ENCODE measurements at regions not wholly inside any gene's neighbourhood (a gene's known extent, or its start where the extent isn't known, plus 50 kb on each side); places are given as distances from the start of the nearest gene placed in this dataset.

DNA sequence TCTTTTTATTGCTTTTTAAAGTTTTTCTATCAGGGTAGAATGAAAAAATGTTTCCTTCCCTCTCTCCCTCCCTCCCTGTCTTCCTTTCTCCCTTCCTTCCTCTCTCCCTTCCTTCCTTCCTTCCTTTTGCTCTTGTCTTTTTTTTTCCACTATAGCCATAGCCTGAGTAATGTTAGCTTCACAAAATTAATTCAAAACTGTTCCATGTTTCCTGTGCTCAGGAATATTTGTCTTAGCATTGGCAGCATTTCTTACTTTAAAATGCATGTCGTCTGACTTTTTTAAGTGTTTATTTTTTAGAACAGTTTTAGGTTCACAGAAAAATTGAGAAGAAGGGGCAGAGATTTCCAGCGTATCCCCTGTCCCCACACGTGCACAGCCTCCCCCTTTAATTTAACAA lies 730.8 kb upstream of the CITED2 start:
- DNase-seq (ENCODE audit: low read depth in 1 of 2, low spot score in 1 of 2) = no peak

DNA sequence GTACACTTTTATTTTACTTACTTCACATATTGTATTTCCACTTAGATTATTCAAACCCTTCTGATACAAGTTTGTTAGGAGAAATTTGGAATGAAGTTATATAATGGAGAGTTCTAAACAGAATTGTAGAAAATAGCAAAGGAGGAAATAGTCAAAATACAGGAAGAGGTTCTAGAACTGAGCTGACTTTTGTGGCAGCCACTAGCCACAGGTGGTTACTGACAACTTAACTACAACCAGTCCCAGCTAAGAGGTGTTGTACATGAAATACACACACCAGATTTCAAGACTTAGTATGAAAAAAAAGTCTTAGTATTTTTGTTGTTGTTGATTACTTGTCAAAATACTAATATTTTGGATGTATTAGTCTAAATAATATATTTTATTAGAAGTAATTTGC lies 727.4 kb upstream of the CITED2 start:
- DNase-seq (ENCODE audit: low read depth in 1 of 2, low spot score in 1 of 2) = no peak

DNA sequence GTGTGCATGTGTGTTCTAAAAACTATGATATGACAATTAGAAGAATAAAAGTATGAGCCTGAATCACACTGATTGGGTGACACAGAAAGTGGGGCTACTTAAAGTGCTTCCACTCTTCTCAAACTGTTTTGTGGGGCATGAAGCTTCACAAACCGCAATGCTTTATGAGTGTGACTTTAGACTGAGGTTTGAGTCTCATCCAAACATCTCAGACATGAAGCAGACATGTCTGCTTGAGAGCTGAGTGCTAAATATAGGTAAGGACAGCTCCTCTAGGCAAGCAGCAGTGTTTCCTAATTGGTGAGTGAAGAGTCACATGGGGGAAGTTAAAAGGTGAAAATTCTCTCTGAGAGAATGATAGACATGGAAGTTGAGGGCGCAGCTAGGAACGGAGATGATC lies 726.9 kb upstream of the CITED2 start:
- no peak for DNase-seq (ENCODE audit: low read depth in 1 of 2, low spot score in 1 of 2)

DNA sequence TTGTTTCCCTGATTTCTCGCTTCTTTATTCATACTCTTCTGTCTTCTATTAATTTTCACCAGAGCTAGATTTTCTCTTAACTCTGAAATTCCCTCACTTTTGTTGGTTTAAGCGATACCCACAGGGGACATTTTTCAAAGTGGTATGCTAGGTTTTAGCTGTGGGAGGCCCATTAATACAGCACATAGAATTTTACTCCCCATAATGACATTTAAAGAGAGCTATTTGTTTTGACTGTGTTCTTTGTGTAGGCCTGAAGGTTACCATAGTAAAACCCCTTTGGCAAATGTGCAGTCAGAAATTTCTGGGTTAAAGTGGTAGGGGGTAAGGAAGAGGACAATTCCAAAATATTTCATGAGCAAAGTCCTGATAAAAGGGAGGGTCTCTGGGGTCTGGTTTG lies 721.1 kb upstream of the CITED2 start:
- DNase-seq (ENCODE audit: low read depth in 1 of 2, low spot score in 1 of 2) = no peak

DNA sequence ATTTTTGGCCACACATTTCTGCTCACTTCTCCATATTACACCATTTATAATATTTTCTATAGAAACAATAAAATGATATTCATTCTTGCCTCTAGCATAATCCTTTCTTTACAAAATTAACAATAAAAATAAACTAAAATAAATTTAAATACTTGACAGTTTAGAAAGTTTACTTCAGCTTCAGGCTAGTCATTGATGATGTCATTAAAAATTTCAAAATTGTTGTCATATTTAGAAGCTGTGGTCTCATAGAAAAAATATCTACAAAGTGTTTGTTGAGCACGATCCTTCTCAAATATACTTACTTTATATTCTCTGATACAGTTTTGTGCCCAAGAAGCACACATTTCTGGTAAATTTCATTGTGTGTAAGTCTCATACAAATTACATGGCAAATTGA lies 717.4 kb upstream of the CITED2 start:
- DNase-seq (ENCODE audit: low read depth in 1 of 2, low spot score in 1 of 2) = no peak

DNA sequence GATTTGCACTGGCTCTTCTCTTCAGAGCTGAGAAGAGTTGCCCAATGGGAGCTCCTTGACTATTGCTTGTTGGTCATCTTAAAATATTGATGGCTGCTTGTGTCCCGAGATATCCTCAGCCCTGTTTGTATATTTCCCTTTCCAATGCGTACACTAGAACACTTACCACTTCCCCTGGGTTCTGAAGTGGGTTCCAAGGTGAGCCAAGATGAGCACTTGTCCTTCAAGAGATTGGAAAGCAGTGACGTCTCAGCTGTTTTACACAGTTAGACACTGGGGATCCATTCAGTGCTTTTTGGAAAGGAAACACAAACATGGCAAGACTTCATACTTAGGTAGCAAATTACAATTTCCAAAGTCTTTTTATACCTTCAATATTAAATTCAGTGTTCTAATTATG lies 716.4 kb upstream of the CITED2 start:
- DNase-seq (ENCODE audit: low read depth in 1 of 2, low spot score in 1 of 2) = no peak

DNA sequence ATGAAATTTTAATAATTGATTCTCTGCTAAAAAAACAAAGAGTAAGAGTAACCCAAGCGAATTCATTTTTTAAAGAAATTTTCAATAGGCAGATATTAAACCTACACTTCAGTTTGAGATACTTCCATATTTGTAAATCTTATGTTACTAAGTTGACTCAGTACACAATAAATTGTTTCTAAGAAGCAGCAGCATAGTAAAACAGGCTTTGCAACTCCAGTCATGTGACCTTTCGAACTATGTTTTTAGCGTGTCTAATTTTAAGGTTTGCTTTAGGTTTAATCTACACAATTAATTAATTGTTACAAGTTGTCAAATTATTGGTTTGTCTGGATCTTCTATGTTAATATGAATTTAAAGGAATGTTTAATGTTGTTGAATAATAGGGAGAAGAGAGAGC lies 708.9 kb upstream of the CITED2 start:
- DNase-seq (ENCODE audit: low read depth in 1 of 2, low spot score in 1 of 2) = no peak

DNA sequence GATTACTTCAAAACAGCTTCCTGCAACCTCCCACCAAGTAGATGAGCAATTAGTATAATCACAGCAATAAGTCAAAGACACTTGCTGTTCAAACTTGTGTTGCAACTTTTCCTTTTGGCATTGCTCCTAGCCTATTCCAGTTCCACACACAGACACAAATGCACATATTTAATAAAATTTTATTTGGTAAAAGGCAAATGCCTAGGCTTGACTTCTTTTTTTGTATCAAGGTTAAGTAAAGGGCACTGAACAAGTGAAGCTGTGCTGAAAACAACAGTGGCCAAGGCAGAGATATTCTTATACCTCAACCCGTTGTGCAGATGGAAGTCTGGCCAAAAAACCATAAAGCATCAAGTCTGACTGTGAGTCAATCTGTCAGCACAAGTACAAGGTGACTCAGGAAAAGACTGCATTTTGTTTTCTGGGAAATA lies 708.4 kb upstream of the CITED2 start:
- no peak for DNase-seq (ENCODE audit: low read depth in 1 of 2, low spot score in 1 of 2)

DNA sequence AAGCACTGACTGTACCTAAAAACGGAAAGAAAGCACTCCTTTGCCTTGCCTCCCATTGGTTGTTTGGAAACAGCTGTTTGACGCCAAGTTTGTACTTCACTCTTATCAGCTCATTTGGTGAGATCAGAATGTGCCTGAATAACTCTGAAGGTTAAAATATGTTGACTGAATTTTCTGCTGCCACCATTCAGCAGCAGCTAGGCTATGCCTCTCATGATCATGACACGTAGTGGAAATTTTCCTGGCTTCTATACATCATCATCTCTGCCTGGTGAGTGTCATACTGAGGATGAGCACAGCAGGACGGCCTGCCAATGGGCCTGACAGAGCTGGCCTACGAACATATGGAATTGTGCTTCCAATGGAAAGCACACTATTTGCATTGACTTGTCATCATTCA lies 704.9 kb upstream of the CITED2 start:
- no peak for DNase-seq (ENCODE audit: low read depth in 1 of 2, low spot score in 1 of 2)

DNA sequence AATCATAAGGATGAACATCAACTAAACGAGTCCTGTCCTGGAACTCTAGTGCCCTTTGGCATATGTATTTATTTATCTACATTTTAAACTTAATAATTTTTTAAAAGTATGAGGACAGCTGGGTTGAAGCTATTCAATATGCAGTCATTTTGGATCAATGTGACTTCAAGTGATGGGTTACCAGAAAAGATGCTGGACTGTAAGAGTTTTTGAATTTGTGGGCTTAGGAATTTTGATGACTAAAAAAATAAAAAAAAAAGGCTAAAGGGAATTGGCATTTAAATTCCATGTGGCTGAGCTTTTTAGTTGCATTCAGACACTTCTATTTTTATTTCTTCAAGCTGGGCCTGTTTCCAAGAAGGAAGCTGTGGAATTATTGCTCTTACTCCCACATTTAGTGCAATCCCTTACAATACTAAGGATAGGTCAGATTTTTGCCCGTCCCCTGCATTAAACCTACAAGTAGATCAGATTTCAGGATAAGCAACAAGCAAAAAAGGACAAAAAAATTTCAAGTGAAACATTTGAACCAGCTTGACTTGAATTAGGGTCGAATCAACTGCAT lies 704.2 kb upstream of the CITED2 start:
- DNase-seq (ENCODE audit: low read depth in 1 of 2, low spot score in 1 of 2) = no peak

DNA sequence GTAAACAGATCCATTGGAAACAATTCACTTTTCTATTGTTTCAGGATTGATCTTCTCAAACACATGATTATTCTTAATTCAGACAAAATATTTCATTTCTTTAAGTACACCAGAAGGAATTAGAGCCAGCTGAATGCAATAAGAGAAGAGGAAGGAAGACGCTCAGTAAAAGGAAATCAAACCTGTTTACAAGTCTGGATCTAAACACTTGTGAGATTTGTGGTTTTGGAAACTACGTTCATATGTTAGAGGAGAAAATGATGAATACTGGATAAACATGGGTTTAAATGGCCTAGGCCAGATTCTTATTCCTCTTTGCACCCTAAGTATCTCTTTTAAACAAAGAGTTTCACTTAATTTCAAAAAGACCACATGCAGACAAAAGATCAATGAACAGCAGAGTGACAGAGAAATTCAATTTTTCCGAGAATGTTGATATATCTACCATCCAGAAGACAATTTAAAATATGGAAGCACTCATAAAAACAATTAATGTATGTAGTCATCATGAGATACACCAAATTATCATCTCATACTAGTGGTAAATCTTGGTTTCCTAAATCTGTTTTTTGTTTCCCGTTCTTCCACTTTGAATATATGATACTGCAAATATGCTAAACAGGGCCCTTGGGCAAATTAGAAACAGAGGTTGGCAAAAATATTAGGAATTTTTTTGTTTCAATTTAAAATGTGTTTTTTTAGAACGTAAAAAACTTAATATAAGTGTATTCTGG lies 703.5 kb upstream of the CITED2 start:
- DNase-seq (ENCODE audit: low read depth in 1 of 2, low spot score in 1 of 2) = no peak

DNA sequence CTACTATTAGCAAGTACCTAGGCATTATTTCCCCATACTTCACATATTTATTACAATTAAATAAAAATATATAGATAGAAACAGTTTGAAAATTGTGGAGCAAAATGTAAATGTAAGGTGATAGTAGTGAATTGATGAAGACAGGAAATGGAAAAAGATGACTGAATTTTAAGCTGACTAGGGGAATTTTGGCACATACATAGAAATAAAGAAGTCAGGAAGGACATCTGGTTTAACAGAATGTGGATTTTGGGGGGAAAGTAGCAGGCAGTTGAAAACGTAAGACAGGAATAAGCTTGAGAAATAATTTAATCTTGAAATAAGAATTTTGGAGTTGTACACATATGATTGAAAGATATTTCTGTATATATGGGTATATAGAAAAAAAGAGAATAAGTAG lies 701.7 kb upstream of the CITED2 start:
- DNase-seq (ENCODE audit: low read depth in 1 of 2, low spot score in 1 of 2) = no peak

DNA sequence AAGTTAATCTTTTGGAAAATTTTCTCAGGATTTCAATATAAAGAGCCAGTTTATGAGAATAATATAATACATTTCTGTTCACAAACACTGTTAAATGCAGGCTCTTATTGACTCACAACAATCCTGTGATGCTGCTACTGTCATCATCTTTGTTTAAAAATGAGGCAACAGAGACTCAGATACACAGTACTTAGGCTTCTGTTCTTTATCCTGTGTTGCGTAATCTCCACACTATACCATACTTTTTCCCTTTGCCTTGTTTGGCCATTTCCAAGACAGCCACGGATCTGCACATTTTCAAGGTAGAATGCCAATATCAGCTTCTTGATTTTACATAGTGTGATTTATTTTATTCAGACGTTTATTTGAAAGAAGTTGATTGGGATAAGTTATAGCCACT lies 699.0 kb upstream of the CITED2 start:
- DNase-seq (ENCODE audit: low read depth in 1 of 2, low spot score in 1 of 2) = no peak

DNA sequence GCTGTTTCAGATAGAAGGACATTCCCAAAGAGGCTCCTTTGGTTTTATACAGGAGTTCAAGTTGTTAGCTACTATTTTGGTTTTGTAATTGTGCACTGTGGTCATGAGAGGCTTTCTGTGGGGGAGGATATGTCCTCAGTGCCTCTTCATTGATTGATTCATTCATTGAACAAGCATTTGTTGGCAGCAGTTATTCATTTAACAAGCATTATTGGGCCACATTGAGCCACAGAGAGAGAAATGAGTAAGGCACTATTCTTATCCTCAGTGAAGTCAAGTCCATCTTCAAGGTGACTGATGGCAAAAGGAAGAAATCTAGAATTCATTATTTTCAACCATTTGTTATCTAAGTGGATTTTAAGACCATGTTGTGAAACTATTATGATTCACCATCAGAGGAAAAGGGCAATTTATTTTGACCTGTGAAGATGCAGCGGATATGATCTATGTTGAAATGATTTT lies 697.2 kb upstream of the CITED2 start:
- DNase-seq (ENCODE audit: low read depth in 1 of 2, low spot score in 1 of 2) = no peak

DNA sequence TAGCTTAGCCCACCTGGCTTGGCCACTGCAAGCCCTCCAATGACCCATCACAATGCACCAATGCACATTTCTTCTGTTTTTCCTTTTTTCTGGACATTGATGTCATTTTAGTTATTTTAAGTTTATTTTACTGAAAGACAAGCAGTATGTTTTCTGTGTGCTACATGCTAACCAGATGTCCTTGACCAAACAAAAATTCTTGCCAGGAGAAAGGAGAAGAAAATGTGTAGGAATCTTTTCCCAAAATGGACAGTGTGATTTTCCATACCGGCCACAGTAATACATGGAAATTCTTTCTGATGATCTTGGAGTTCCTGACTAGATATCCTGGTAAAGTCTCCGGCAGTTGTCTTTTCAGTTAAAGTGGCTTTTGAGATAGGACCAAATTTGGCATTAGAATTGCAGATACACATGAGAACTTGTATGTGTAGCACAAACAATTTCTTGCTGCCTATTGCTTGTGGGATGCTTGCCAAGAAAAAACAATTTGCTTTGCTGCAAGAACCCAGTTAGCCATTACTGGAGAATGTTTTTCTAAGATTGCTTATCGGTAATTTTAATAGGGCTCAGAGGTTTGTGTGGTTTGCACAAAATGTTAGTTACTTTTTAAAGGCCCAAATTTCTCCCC lies 696.5 kb upstream of the CITED2 start:
- no peak for DNase-seq (ENCODE audit: low read depth in 1 of 2, low spot score in 1 of 2)

DNA sequence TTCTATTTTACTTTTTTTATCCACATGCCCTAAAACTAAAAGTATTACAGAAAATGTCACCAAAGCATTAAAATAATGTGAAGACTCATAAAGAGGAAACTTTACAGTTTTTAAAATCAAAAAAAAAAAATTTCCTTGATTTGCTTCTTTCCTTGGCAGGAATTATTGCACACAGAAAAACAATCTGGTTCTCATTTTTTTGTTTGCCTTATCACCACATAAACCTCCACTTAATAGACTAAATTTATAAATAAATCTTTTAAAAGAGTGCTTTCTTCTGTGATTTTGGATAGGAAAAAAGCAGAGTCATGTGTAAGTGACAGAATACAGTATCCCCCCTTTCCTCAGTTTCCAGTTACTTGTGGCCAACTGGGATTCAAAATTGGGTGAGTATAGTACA lies 695.1 kb upstream of the CITED2 start:
- DNase-seq (ENCODE audit: low read depth in 1 of 2, low spot score in 1 of 2) = no peak

DNA sequence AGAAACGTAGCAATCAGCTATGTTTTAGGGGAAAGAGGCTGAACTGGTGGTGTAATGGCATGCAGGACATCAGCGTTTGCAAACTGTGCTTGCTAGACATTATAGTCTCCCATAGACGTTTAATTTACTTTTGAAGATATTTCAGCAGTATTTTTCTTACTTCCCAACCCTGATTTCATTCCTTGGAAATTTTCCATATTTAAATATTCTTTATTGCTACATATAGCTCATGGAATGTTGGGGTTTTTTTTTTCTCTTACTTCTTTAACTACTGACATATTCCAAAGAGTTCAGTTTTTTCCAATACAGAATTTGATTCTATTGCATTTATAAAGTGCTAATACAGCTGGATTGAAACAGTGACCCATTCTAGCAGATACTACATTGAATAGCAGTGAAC lies 694.4 kb upstream of the CITED2 start:
- no peak for DNase-seq (ENCODE audit: low read depth in 1 of 2, low spot score in 1 of 2)

DNA sequence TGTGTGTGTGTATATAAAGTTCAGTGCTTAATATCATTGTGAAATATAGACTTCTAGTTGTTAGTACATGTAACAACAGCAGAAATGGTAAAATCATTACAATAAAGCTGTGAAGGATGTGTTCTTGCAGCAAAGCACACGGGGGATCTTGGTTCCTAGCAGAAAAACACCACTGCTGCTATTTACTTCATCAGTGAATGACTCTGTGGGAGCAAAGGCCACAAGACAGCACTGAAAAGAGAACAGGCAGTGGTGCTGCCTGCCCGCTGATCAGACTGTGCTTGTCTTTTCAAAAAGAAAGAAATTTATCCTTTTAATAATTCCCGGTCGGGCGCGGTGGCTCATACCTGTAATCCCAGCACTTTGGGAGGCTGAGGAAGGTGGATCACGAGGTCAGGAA lies 689.9 kb upstream of the CITED2 start:
- DNase-seq (ENCODE audit: low read depth in 1 of 2, low spot score in 1 of 2) = no peak

DNA sequence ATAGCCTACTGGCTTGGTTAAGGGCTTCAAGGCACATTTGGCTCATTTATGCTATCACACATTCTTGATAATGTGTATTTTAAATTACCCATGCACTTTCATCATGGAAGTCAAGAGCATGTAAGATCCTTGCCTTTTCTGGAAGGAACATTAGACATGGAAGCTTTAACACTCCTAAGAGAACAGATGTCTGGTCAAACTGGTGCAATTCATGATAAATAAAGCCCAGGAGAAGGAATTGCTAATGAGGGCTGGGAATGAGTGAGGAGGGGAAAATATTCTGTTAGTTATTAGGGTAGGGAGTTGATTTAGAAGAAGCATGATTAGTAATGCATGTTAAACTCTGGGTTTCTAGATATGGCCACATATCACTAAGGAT lies 688.6 kb upstream of the CITED2 start:
- no peak for DNase-seq (ENCODE audit: low read depth in 1 of 2, low spot score in 1 of 2)

DNA sequence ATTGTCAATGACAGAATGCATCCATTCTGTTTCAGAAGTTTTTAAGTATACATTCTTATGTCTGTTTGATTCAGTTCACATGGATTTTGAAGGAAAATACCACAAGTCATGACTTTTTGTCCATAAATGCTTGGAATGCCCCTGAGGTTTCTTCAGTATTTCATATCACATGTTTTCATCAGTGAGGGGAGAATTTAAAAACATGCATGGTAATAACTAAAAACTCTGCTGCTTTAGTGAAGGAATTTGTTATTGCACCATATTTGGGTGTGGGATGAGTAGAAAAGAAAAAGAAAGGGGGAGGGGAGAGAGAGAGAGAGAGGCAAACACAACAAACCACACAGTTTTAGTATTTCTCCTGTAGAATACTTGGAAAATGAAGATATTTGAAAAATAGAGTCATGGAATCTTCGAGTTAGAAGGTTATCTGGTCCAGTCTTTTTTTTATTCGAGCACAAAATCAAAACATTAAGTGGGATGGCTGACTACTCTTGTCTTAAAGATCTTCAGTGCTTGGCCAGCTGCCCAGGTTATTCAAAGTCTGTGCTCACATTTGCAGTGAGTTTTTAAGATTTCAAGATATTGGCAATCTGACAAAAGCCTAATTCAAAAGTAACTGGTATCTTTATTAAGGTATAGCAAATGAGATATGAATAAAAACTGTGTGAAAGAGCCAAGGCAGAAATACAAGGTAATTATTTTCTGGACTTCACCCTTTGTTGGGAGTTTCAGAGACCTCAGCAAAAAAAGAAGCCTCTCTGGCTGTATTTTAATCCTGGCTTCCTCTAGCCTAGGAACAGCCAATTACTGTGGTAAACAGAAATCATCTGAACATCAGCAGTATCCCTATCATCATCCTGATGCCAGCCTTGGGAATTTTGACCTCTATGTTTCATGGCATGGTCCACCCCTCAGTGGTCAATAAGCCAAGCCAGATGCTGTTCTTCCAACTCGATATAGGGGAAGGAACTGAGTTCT lies 687.9 kb upstream of the CITED2 start:
- DNase-seq (ENCODE audit: low read depth in 1 of 2, low spot score in 1 of 2) = no peak

All from activated CD4-positive, alpha-beta T cell treated with anti-CD3 and anti-CD28 coated beads, Interleukin-2, amount 50 U/mL, for 24 hours (primary cell).